Activated B cell treated with CpG ODN at 0.5 μM for 24 hours (primary cell): ENCODE measurements at regions not wholly inside any gene's neighbourhood (a gene's known extent, or its start where the extent isn't known, plus 50 kb on each side); places are given as distances from the start of the nearest gene placed in this dataset.

Experiments used
- ATAC-seq: fragments of 200-7000 bp; cut with Tn5 transposase; one replicate; pipeline ENCODE4 v1.10.0; 2021; ENCODE audit warnings: low read depth, mild to moderate bottlenecking, moderate library complexity
- CTCF ChIA-PET: fragments of 350-600 bp; sonication (Branson Sonifier 250); formaldehyde crosslinking; loops from one replicate; lab custom pipeline; 2021; ENCODE audit warnings: antibody characterized with exemption; lab: Charles Lee
- POLR2A ChIA-PET: fragments of 350-600 bp; sonication (Branson Sonifier 250); formaldehyde crosslinking; loops from one replicate; lab custom pipeline; 2021; ENCODE audit warnings: antibody characterized with exemption; lab: Charles Lee
- DNase-seq: peaks from one replicate; pipeline ENCODE4 v3.0.0; 2022
- H3K27ac Mint-ChIP-seq: one replicate; pipeline ENCODE4 v1.8.0; 2020; ENCODE audit warnings: mixed read lengths
- H3K27me3 Mint-ChIP-seq: one replicate; pipeline ENCODE4 v1.8.0; 2021; ENCODE audit warnings: mixed read lengths
- H3K36me3 Mint-ChIP-seq: one replicate; pipeline ENCODE4 v1.8.0; 2021; ENCODE audit warnings: low read depth, mixed read lengths
- H3K4me1 Mint-ChIP-seq: one replicate; pipeline ENCODE4 v1.8.0; 2021; ENCODE audit warnings: mixed read lengths
- H3K4me3 Mint-ChIP-seq: one replicate; pipeline ENCODE4 v1.8.0; 2020; ENCODE audit warnings: mild to moderate bottlenecking, mixed read lengths
- H3K9me3 Mint-ChIP-seq: one replicate; pipeline ENCODE4 v1.8.0; 2020; ENCODE audit warnings: mixed read lengths
- CTCF ChIP-seq: fragments of 200-600 bp; IDR thresholded peaks from one replicate; pipeline ENCODE4 v1.8.0; 2022; ENCODE audit warnings: antibody characterized with exemption, mild to moderate bottlenecking
- intact Hi-C: fragments of 100-400 bp; cut with micrococcal nuclease; formaldehyde crosslinking; loops from one replicate; pipeline ENCODE4 v1.15.1; 2024

- intact Hi-C loops, result no loop called here
- no peak overlapping the region for H3K27ac Mint-ChIP-seq
- POLR2A ChIA-PET, result interaction anchor here (0.7 kb wide), 1 partner anchor 655 kb away, joined by 7 read pairs; no protein-coding TSS in a partner anchor
- TF ChIP-seq CTCF, result no peak
- H3K27me3 Mint-ChIP-seq, result peaks cover 29% of the 10 kb centered on the region
- CTCF ChIA-PET, result no interaction called here
- peaks cover 10% of the 10 kb centered on the region for H3K4me1 Mint-ChIP-seq
- H3K4me3 Mint-ChIP-seq, result no peak overlapping the region
- no peaks in the 10 kb centered on the region for H3K9me3 Mint-ChIP-seq
- no peaks in the 10 kb centered on the region for H3K36me3 Mint-ChIP-seq
- DNase-seq (no peak), ATAC-seq (no peak)
These were observed 552.1 kb downstream of the TFEC start for GRCh38 chr7:115478426-115478825.

- ATAC-seq (no peak), DNase-seq (no peak)
- POLR2A ChIA-PET, result no interaction called here
- intact Hi-C loops, result loop anchor here (2.0 kb wide), 1 partner anchor 1394 kb away; no protein-coding TSS in a partner anchor
- CTCF ChIA-PET, result no interaction called here
- Mint-ChIP-seq H3K9me3 (no peaks in the 10 kb centered on the region), H3K4me1 (peaks cover 10% of the 10 kb centered on the region), H3K4me3 (peak overlapping the region; percentile 60), H3K27ac (no peak overlapping the region), H3K36me3 (no peaks in the 10 kb centered on the region), H3K27me3 (peaks cover 29% of the 10 kb centered on the region)
- no peak for TF ChIP-seq CTCF
These were observed 553.3 kb downstream of the TFEC start for GRCh38 chr7:115477193-115477651.

- H3K4me3 Mint-ChIP-seq, result peak overlapping the region; percentile 60
- no peak for DNase-seq
- intact Hi-C loops, result loop anchor here (1.0 to 2.0 kb wide), 3 partner anchors 120 to 1394 kb away; no protein-coding TSS in a partner anchor
- H3K9me3 Mint-ChIP-seq, result no peaks in the 10 kb centered on the region
- H3K4me1 Mint-ChIP-seq, result peaks cover 10% of the 10 kb centered on the region
- ChIA-PET POLR2A (interaction anchor here (0.6 kb wide), 1 partner anchor 609 kb away, joined by 3 read pairs; no protein-coding TSS in a partner anchor), CTCF (interaction anchor here (0.7 kb wide), 1 partner anchor 610 kb away, joined by 3 read pairs; no protein-coding TSS in a partner anchor)
- H3K27ac Mint-ChIP-seq, result no peak overlapping the region
- TF ChIP-seq CTCF, result no peak
- H3K27me3 Mint-ChIP-seq, result peaks cover 30% of the 10 kb centered on the region
- ATAC-seq, result no peak
- H3K36me3 Mint-ChIP-seq, result no peaks in the 10 kb centered on the region
These were observed 553.8 kb downstream of the TFEC start for GRCh38 chr7:115476671-115477181.

GRCh38 chr7:115475761-115476385, 554.0 kb downstream of the MDFIC start:
- H3K27me3 Mint-ChIP-seq, result peaks cover 25% of the 10 kb centered on the region
- no peak for TF ChIP-seq CTCF
- H3K9me3 Mint-ChIP-seq, result no peaks in the 10 kb centered on the region
- H3K4me3 Mint-ChIP-seq, result no peak overlapping the region
- H3K27ac Mint-ChIP-seq, result no peak overlapping the region
- no peaks in the 10 kb centered on the region for H3K36me3 Mint-ChIP-seq
- intact Hi-C loops, result loop anchor here (1.0 to 2.0 kb wide), 3 partner anchors 120 to 1393 kb away; no protein-coding TSS in a partner anchor
- ATAC-seq, result peak; percentile 31
- ChIA-PET CTCF (no interaction called here), POLR2A (no interaction called here)
- H3K4me1 Mint-ChIP-seq, result peaks cover 10% of the 10 kb centered on the region
- no peak for DNase-seq

GRCh38 chr7:115475206-115475605, 553.3 kb downstream of the MDFIC start:
- Mint-ChIP-seq H3K27me3 (peaks cover 21% of the 10 kb centered on the region), H3K36me3 (no peaks in the 10 kb centered on the region), H3K4me3 (no peak overlapping the region), H3K4me1 (peaks cover 10% of the 10 kb centered on the region), H3K9me3 (no peaks in the 10 kb centered on the region), H3K27ac (no peak overlapping the region)
- ChIA-PET POLR2A (no interaction called here), CTCF (no interaction called here)
- TF ChIP-seq CTCF, result no peak
- intact Hi-C loops, result no loop called here
- no peak for DNase-seq
- ATAC-seq, result no peak
